Effector memory CD8-positive, alpha-beta T cell (primary cell): ENCODE measurements at regions not wholly inside any gene's neighbourhood (a gene's known extent, or its start where the extent isn't known, plus 50 kb on each side); places are given as distances from the start of the nearest gene placed in this dataset.
"Not testable (repeated sequence)": the region's sequence is repeated elsewhere in the genome, so short reads cannot be mapped to it uniquely, and the experiment has no call there.

Source experiments
- ATAC-seq: fragments of 150-1000 bp; cut with Tn5 transposase; replicated peaks from 2 replicates; pipeline ENCODE4 v1.10.0; 2021; ENCODE audit warnings: mild to moderate bottlenecking, moderate library complexity
- DNase-seq, 3 experiments: peaks; one replicate each; pipeline ENCODE4 v3.0.0; 2021
- H3K27ac Mint-ChIP-seq, 2 donors: one replicate each; pipeline ENCODE4 v1.8.0; 2022; ENCODE audit warnings: mild to moderate bottlenecking in 2 of 2, mixed read lengths in 2 of 2, moderate library complexity in 2 of 2
- H3K27me3 Mint-ChIP-seq, 2 donors: one replicate each; pipeline ENCODE4 v1.8.0; 2022; ENCODE audit warnings: mixed read lengths in 2 of 2
- H3K36me3 Mint-ChIP-seq: one replicate; pipeline ENCODE4 v1.8.0; 2022; ENCODE audit warnings: mild to moderate bottlenecking, moderate library complexity, mixed read lengths; ENCODE audit not compliant: insufficient read depth
- H3K4me1 Mint-ChIP-seq, 2 donors: one replicate each; pipeline ENCODE4 v1.8.0; 2022; ENCODE audit warnings: low read depth in 2 of 2, mixed read lengths in 2 of 2
- H3K4me3 Mint-ChIP-seq, 2 donors: one replicate each; pipeline ENCODE4 v1.8.0; 2022; ENCODE audit warnings: mild to moderate bottlenecking in 2 of 2, mixed read lengths in 2 of 2, moderate library complexity in 2 of 2
- H3K9me3 Mint-ChIP-seq, 2 donors: one replicate each; pipeline ENCODE4 v1.8.0; 2022; ENCODE audit warnings: mixed read lengths in 2 of 2

- Mint-ChIP-seq H3K36me3 (no peaks in the 10 kb centered on the region), H3K9me3 (peaks cover 6 to 15% of the 10 kb centered on the region in 2 donors), H3K27me3 (no peaks in the 10 kb centered on the region), H3K4me1 (no peaks in the 10 kb centered on the region), H3K4me3 (no peak overlapping the region), H3K27ac (no peak overlapping the region)
- DNase-seq (no peak), ATAC-seq (no peak)
These were observed 451.2 kb downstream of the PCDH7 start for GRCh38 chr4:31171362-31171761.

GRCh38 chr4:31175242-31175910, 455.2 kb downstream of the PCDH7 start:
- no peak overlapping the region for H3K4me3 Mint-ChIP-seq
- no peak for ATAC-seq
- no peak for DNase-seq
- H3K36me3 Mint-ChIP-seq: no peaks in the 10 kb centered on the region
- peaks cover 6 to 7% of the 10 kb centered on the region in 2 donors for H3K9me3 Mint-ChIP-seq
- H3K27ac Mint-ChIP-seq: no peak overlapping the region
- no peaks in the 10 kb centered on the region for H3K27me3 Mint-ChIP-seq
- no peaks in the 10 kb centered on the region for H3K4me1 Mint-ChIP-seq

- Mint-ChIP-seq H3K27me3 (no peaks in the 10 kb centered on the region), H3K4me1 (no peaks in the 10 kb centered on the region), H3K36me3 (no peaks in the 10 kb centered on the region), H3K27ac (no peak overlapping the region), H3K9me3 (peaks cover 6 to 10% of the 10 kb centered on the region in 2 donors), H3K4me3 (no peak overlapping the region)
- no peak for DNase-seq
- ATAC-seq: no peak
These were observed 463.1 kb downstream of the PCDH7 start for GRCh38 chr4:31183256-31183655.

GRCh38 chr4:31185014-31185585, 464.9 kb downstream of the PCDH7 start:
- DNase-seq (no peak), ATAC-seq (no peak)
- Mint-ChIP-seq H3K4me1 (no peaks in the 10 kb centered on the region), H3K36me3 (no peaks in the 10 kb centered on the region), H3K9me3 (peaks cover 6 to 10% of the 10 kb centered on the region in 2 donors), H3K27me3 (no peaks in the 10 kb centered on the region), H3K27ac (no peak overlapping the region), H3K4me3 (no peak overlapping the region)

GRCh38 chr4:31187979-31188378, 467.8 kb downstream of the PCDH7 start:
- H3K27me3 Mint-ChIP-seq: no peaks in the 10 kb centered on the region

GRCh38 chr4:31189938-31190337, 469.8 kb downstream of the PCDH7 start:
- peaks cover 7 to 14% of the 10 kb centered on the region in 2 donors for H3K9me3 Mint-ChIP-seq
- H3K27me3 Mint-ChIP-seq: no peaks in the 10 kb centered on the region
- no peak overlapping the region for H3K27ac Mint-ChIP-seq
- no peaks in the 10 kb centered on the region for H3K36me3 Mint-ChIP-seq
- no peaks in the 10 kb centered on the region for H3K4me1 Mint-ChIP-seq
- no peak overlapping the region for H3K4me3 Mint-ChIP-seq
- no peak for DNase-seq
- ATAC-seq: no peak

More at GRCh38 chr4:31187979-31188378, 467.8 kb downstream of the PCDH7 start:
- Mint-ChIP-seq H3K36me3 (no peaks in the 10 kb centered on the region), H3K9me3 (peaks cover 11 to 12% of the 10 kb centered on the region in 2 donors), H3K4me1 (no peaks in the 10 kb centered on the region), H3K27ac (no peak overlapping the region), H3K4me3 (no peak overlapping the region)
- ATAC-seq (no peak), DNase-seq (no peak)

GRCh38 chr4:31190671-31191070, 470.5 kb downstream of the PCDH7 start:
- ATAC-seq: no peak
- Mint-ChIP-seq H3K9me3 (peaks cover 7 to 12% of the 10 kb centered on the region in 2 donors), H3K4me3 (no peak overlapping the region), H3K4me1 (no peaks in the 10 kb centered on the region), H3K36me3 (no peaks in the 10 kb centered on the region), H3K27ac (no peak overlapping the region), H3K27me3 (no peaks in the 10 kb centered on the region)
- DNase-seq: no peak

GRCh38 chr4:31192341-31192740, 472.2 kb downstream of the PCDH7 start:
- Mint-ChIP-seq H3K4me3 (no peak overlapping the region), H3K27ac (no peak overlapping the region), H3K36me3 (no peaks in the 10 kb centered on the region), H3K4me1 (no peaks in the 10 kb centered on the region), H3K27me3 (no peaks in the 10 kb centered on the region), H3K9me3 (peaks cover 7 to 12% of the 10 kb centered on the region in 2 donors)
- no peak for ATAC-seq
- DNase-seq: no peak

- Mint-ChIP-seq H3K27me3 (no peaks in the 10 kb centered on the region), H3K4me3 (no peak overlapping the region), H3K27ac (no peak overlapping the region), H3K4me1 (no peaks in the 10 kb centered on the region), H3K36me3 (no peaks in the 10 kb centered on the region), H3K9me3 (peaks cover 12 to 14% of the 10 kb centered on the region in 2 donors)
- DNase-seq (no peak), ATAC-seq (no peak)
These were observed 473.4 kb downstream of the PCDH7 start for GRCh38 chr4:31193521-31193920.

- peaks cover 12 to 19% of the 10 kb centered on the region in 2 donors for H3K9me3 Mint-ChIP-seq
- DNase-seq (no peak), ATAC-seq (no peak)
- H3K27me3 Mint-ChIP-seq: no peaks in the 10 kb centered on the region
- no peaks in the 10 kb centered on the region for H3K36me3 Mint-ChIP-seq
- H3K4me1 Mint-ChIP-seq: no peaks in the 10 kb centered on the region
- no peak overlapping the region for H3K27ac Mint-ChIP-seq
- no peak overlapping the region for H3K4me3 Mint-ChIP-seq
These were observed 474.7 kb downstream of the PCDH7 start for GRCh38 chr4:31194823-31195222.

GRCh38 chr4:31199644-31200043, 479.5 kb downstream of the PCDH7 start:
- no peak overlapping the region for H3K27ac Mint-ChIP-seq
- peaks cover 8 to 27% of the 10 kb centered on the region in 2 donors for H3K9me3 Mint-ChIP-seq
- no peak for ATAC-seq
- no peaks in the 10 kb centered on the region for H3K4me1 Mint-ChIP-seq
- H3K27me3 Mint-ChIP-seq: no peaks in the 10 kb centered on the region
- no peak for DNase-seq
- no peaks in the 10 kb centered on the region for H3K36me3 Mint-ChIP-seq
- no peak overlapping the region for H3K4me3 Mint-ChIP-seq

- ATAC-seq, H3K4me1 Mint-ChIP-seq, H3K27ac Mint-ChIP-seq, DNase-seq, H3K36me3 Mint-ChIP-seq, H3K4me3 Mint-ChIP-seq, H3K27me3 Mint-ChIP-seq: not testable (repeated sequence)
- peaks cover 8 to 27% of the 10 kb centered on the region in 2 donors for H3K9me3 Mint-ChIP-seq
These were observed 481.9 kb downstream of the PCDH7 start for GRCh38 chr4:31202054-31202453.

GRCh38 chr4:31204874-31205273, 484.7 kb downstream of the PCDH7 start:
- no peak overlapping the region for H3K4me3 Mint-ChIP-seq
- H3K9me3 Mint-ChIP-seq: peaks cover 7 to 14% of the 10 kb centered on the region in 2 donors
- H3K27me3 Mint-ChIP-seq: no peaks in the 10 kb centered on the region
- H3K27ac Mint-ChIP-seq: no peak overlapping the region
- DNase-seq: no peak
- ATAC-seq: no peak
- H3K36me3 Mint-ChIP-seq: no peaks in the 10 kb centered on the region
- H3K4me1 Mint-ChIP-seq: no peaks in the 10 kb centered on the region

- Mint-ChIP-seq H3K9me3 (peaks cover 0 to 1% of the 10 kb centered on the region in 2 donors), H3K36me3 (no peaks in the 10 kb centered on the region), H3K4me3 (no peak overlapping the region), H3K27ac (no peak overlapping the region), H3K4me1 (no peaks in the 10 kb centered on the region), H3K27me3 (no peaks in the 10 kb centered on the region)
- ATAC-seq: no peak
- no peak for DNase-seq
These were observed 500.8 kb downstream of the PCDH7 start for GRCh38 chr4:31220921-31221320.
